Hepatocyte (in vitro differentiated cells): ENCODE measurements at regions not wholly inside any gene's neighbourhood (a gene's known extent, or its start where the extent isn't known, plus 50 kb on each side); places are given as distances from the start of the nearest gene placed in this dataset.

ENCODE experiments used
- DNase-seq: peaks from one replicate; pipeline ENCODE4 v3.0.0-alpha.2; 2016; ENCODE audit warnings: low spot score
- H2AFZ ChIP-seq: fragments of 200-600 bp; sonication (generic); 2 replicates; pipeline ENCODE4 v1.6.0; 2016; ENCODE audit warnings: antibody characterized with exemption, mild to moderate bottlenecking
- H3K27ac ChIP-seq: fragments of 200-600 bp; sonication (generic); 2 replicates; pipeline ENCODE4 v1.5.1; 2016; ENCODE audit warnings: mild to moderate bottlenecking
- H3K27me3 ChIP-seq: fragments of 200-600 bp; sonication (generic); 2 replicates; pipeline ENCODE4 v1.6.1; 2016
- H3K36me3 ChIP-seq: fragments of 200-600 bp; sonication (generic); replicated peaks from 2 replicates; pipeline ENCODE4 v1.5.1; 2016; ENCODE audit warnings: low read depth; ENCODE audit not compliant: insufficient read depth
- H3K4me1 ChIP-seq: fragments of 200-600 bp; sonication (generic); 2 replicates; pipeline ENCODE4 v1.5.1; 2016; ENCODE audit warnings: mild to moderate bottlenecking, moderate library complexity; ENCODE audit not compliant: insufficient read depth
- H3K4me2 ChIP-seq: fragments of 200-600 bp; sonication (generic); 2 replicates; pipeline ENCODE4 v1.6.0; 2016
- H3K4me3 ChIP-seq: fragments of 200-600 bp; sonication (generic); 2 replicates; pipeline ENCODE4 v1.5.1; 2016; ENCODE audit warnings: mild to moderate bottlenecking
- H3K79me2 ChIP-seq: fragments of 200-600 bp; sonication (generic); 2 replicates; pipeline ENCODE4 v1.6.0; 2017; ENCODE audit warnings: mild to moderate bottlenecking
- H3K9me2 ChIP-seq: fragments of 200-600 bp; sonication (generic); replicated peaks from 2 replicates; pipeline ENCODE4 v1.6.0; 2017; ENCODE audit warnings: mild to moderate bottlenecking; ENCODE audit not compliant: insufficient read depth
- H3K9me3 ChIP-seq: fragments of 200-600 bp; sonication (generic); 2 replicates; pipeline ENCODE4 v1.5.1; 2016; ENCODE audit warnings: low read depth, mild to moderate bottlenecking
- H4K20me1 ChIP-seq: fragments of 200-600 bp; sonication (generic); 2 replicates; pipeline ENCODE4 v1.6.0; 2016; ENCODE audit warnings: mild to moderate bottlenecking; ENCODE audit not compliant: insufficient read depth, poor library complexity, severe bottlenecking
- EZH2 ChIP-seq: fragments of 200-600 bp; sonication (generic); IDR thresholded peaks from 2 replicates; pipeline ENCODE4 v1.6.1; 2016; ENCODE audit warnings: antibody characterized with exemption, mild to moderate bottlenecking, borderline replicate concordance
- EZH2phosphoT487 ChIP-seq: fragments of 200-600 bp; sonication (generic); IDR thresholded peaks from one replicate; pipeline ENCODE4 v1.6.1; 2018; ENCODE audit warnings: antibody characterized with exemption, mild to moderate bottlenecking, low read depth, moderate library complexity; ENCODE audit not compliant: unreplicated experiment, severe bottlenecking
- WGBS: methylation state at CpG from one replicate; pipeline ENCODE4 v1.1.6; 2016; ENCODE audit warnings: low lambda C conversion rate; ENCODE audit errors: missing lambda C conversion rate; 5-methylcytosine and 5-hydroxymethylcytosine counted together
- TF ChIP-seq, protein P1 (sequence below): fragments of 200-600 bp; sonication (generic); IDR thresholded peaks from 2 replicates; pipeline ENCODE4 v1.5.1; 2016; ENCODE audit warnings: antibody characterized with exemption, mild to moderate bottlenecking; ENCODE audit not compliant: poor library complexity

DNA sequence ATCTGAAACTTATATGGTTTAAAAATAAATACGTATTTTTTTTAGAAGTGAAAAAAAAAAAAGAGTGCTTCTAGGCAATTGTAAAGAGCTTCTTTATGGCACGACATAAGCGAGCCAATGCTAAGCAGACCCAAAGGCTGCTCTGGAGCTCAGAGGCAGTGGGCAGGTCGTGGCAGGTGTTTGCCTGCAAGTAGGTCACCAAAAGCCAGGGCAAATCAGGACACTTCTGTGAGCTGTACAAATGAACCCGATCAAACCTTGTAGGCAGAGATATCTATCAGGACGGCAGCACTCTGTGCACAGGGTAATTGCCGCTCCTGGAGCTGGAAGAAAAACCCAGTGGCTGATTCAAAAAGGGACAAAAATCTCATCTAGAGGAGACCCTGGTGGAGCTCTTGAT lies 75.9 kb downstream of the IRX2 start:
- Histone ChIP-seq H2AFZ (no peak overlapping the region), H3K27ac (no peak overlapping the region), H3K27me3 (no peaks in the 10 kb centered on the region), H4K20me1 (no peaks in the 10 kb centered on the region), H3K36me3 (no peaks in the 10 kb centered on the region), H3K9me3 (no peaks in the 10 kb centered on the region), H3K4me3 (no peak overlapping the region), H3K4me2 (no peak overlapping the region), H3K9me2 (no peaks in the 10 kb centered on the region), H3K79me2 (no peaks in the 10 kb centered on the region), H3K4me1 (no peaks in the 10 kb centered on the region)
- DNase-seq: no peak
- WGBS: 82% methylated on average over 7 of the region's 7 CpGs
- TF ChIP-seq, protein P1, sequence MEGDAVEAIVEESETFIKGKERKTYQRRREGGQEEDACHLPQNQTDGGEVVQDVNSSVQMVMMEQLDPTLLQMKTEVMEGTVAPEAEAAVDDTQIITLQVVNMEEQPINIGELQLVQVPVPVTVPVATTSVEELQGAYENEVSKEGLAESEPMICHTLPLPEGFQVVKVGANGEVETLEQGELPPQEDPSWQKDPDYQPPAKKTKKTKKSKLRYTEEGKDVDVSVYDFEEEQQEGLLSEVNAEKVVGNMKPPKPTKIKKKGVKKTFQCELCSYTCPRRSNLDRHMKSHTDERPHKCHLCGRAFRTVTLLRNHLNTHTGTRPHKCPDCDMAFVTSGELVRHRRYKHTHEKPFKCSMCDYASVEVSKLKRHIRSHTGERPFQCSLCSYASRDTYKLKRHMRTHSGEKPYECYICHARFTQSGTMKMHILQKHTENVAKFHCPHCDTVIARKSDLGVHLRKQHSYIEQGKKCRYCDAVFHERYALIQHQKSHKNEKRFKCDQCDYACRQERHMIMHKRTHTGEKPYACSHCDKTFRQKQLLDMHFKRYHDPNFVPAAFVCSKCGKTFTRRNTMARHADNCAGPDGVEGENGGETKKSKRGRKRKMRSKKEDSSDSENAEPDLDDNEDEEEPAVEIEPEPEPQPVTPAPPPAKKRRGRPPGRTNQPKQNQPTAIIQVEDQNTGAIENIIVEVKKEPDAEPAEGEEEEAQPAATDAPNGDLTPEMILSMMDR: no peak
- no peak for TF ChIP-seq EZH2phosphoT487
- TF ChIP-seq EZH2: no peak

DNA sequence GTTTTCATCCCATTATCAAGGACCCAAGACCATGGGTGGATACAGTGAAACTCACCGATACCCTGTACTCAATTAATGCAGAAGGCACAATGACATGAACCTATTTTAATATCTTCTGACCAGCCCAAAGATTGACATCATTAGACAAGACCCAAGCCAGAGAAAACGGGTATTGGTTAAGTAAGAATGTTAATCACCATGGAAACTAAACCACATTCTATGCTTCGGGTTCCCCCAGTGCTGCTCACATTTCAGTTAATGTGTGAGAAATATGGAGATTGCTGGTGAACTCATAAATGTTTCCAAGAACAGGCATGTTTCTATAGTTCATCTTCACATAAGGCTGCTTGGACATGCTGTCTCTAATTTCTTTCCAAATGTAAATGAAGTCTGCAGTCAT lies 77.0 kb downstream of the IRX2 start:
- DNase-seq: no peak
- WGBS: 84% methylated on average over 3 of the region's 3 CpGs
- TF ChIP-seq, protein P1: no peak
- TF ChIP-seq EZH2: no peak
- Histone ChIP-seq H3K36me3 (no peaks in the 10 kb centered on the region), H4K20me1 (no peaks in the 10 kb centered on the region), H2AFZ (no peak overlapping the region), H3K27me3 (no peaks in the 10 kb centered on the region), H3K9me3 (no peaks in the 10 kb centered on the region), H3K4me2 (no peak overlapping the region), H3K9me2 (no peaks in the 10 kb centered on the region), H3K79me2 (no peaks in the 10 kb centered on the region), H3K4me3 (no peak overlapping the region), H3K27ac (no peak overlapping the region), H3K4me1 (no peaks in the 10 kb centered on the region)

DNA sequence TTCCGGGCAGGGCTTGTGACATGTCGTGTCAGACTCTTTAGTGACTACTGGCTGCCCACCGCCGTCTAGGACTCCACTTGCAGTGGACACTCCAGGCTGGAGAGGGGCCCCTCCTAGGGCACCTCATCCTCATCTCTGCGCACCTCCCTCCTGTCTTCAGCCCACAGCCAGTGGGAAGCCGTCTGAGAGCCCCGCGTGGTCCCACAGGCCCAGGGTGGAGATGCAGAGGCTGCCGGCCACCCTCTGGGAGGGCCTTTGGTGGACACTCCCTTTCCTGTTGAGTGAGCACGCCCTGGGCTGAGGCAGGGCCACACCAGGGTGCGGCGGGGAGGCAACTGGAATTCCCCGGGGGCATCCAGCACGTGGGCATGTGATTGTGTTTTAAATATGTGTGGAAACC lies 80.5 kb downstream of the IRX2 start:
- Histone ChIP-seq H4K20me1 (no peaks in the 10 kb centered on the region), H3K4me2 (no peak overlapping the region), H3K27me3 (no peaks in the 10 kb centered on the region), H3K36me3 (no peaks in the 10 kb centered on the region), H3K9me3 (no peaks in the 10 kb centered on the region), H3K9me2 (no peaks in the 10 kb centered on the region), H3K4me3 (no peak overlapping the region), H3K27ac (no peak overlapping the region), H2AFZ (no peak overlapping the region), H3K4me1 (no peaks in the 10 kb centered on the region), H3K79me2 (no peaks in the 10 kb centered on the region)
- TF ChIP-seq EZH2 (no peak), EZH2phosphoT487 (no peak)
- TF ChIP-seq, protein P1: no peak
- DNase-seq: no peak
- 86% methylated on average over 14 of the region's 14 CpGs for WGBS

DNA sequence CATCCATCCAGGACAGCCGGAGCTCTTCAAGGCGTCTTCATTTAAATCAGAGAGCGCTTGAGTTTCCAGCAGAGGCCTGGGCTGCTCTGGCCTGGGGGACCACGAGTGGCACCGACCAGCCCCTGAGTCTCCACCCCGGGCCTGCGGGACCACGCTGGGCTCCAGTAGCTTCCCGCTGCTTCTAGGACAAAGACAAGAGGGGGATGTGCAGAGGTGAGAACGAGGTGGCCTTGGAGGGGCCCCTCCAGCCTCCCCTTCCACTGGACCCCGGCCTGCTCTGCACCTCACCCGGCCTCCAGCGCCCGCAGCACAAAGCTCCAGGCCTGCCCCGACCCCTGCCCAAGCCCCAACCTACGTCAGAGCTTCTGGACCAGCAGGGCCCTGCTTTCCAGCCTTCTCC lies 81.6 kb downstream of the IRX2 start:
- WGBS: 89% methylated on average over 15 of the region's 16 CpGs
- Histone ChIP-seq H2AFZ (no peak overlapping the region), H3K79me2 (no peaks in the 10 kb centered on the region), H3K36me3 (no peaks in the 10 kb centered on the region), H3K27me3 (no peaks in the 10 kb centered on the region), H3K9me2 (no peaks in the 10 kb centered on the region), H3K9me3 (no peaks in the 10 kb centered on the region), H3K27ac (no peak overlapping the region), H3K4me1 (no peaks in the 10 kb centered on the region), H3K4me2 (no peak overlapping the region), H4K20me1 (no peaks in the 10 kb centered on the region), H3K4me3 (no peak overlapping the region)
- TF ChIP-seq, protein P1: no peak
- TF ChIP-seq EZH2 (no peak), EZH2phosphoT487 (no peak)
- DNase-seq: no peak
